ENCODE measurements at regions not wholly inside any gene's neighbourhood (a gene's known extent, or its start where the extent isn't known, plus 50 kb on each side); places are given as distances from the start of the nearest gene placed in this dataset.

DNA sequence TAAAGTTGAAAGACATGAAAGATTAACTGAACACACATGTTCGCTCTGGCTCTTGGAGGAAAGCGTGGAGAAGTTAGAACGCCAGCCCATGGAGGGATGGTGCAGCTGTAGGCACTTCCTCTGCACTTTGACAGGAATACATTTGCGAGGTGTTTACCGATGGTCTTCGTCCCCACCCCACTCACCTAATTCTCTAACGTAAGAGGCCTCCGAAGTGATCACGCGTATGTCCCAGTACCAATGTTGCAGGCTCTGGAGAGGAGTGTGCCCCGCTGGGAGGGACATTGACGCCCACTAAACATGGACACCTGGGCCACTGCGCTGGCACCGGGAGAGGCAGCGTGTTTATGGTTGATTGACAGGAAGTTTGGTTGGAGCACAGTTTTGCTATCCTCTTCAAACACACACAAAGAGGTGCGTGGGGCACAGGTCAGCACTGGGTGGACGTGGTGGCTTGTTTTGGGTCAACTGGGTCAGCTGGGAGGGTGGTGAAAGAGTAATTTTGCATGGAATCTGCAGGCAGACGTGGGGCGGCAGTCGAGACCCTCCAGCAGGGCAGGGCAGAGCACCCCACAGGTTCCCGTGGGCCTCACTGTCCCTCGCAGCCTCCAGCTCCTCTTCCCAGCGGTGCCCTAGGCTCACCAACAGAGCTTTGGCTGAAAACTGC lies 110.1 kb downstream of the DLL1 start:
- H3K9me3 Mint-ChIP-seq = peaks cover 9% of the 10 kb centered on the region
- CTCF ChIA-PET = interaction anchor here (0.6 kb wide), 1 partner anchor 349 kb away, joined by 3 read pairs; no protein-coding TSS in a partner anchor
- no peak overlapping the region for H3K4me3 Mint-ChIP-seq
- ATAC-seq (no peak), DNase-seq (ENCODE audit: low spot score) (no peak)
- H3K36me3 Mint-ChIP-seq = peaks cover 8% of the 10 kb centered on the region
- peaks cover 2% of the 10 kb centered on the region; the same call in 1 of the 2 replicates for H3K27me3 Mint-ChIP-seq (ENCODE audit: low read depth)
- POLR2A ChIA-PET = no interaction called here
- TF ChIP-seq MYBL2 (CRISPR knock-in tag; IDR thresholded peaks at IDR 0.05) = no peak
- no peak for TF ChIP-seq PRRX2 (CRISPR knock-in tag; IDR thresholded peaks at IDR 0.05)
- TF ChIP-seq ZNF423 (CRISPR knock-in tag; IDR thresholded peaks at IDR 0.05) = no peak
- no peak for TF ChIP-seq CBFB (CRISPR knock-in tag; IDR thresholded peaks at IDR 0.05; ENCODE audit: low read depth)
- TF ChIP-seq ZNF219 (CRISPR knock-in tag; IDR thresholded peaks at IDR 0.05; ENCODE audit: borderline replicate concordance) = no peak
- TF ChIP-seq KAT7 (CRISPR knock-in tag; IDR thresholded peaks at IDR 0.05; ENCODE audit: borderline replicate concordance) = no peak
- TF ChIP-seq, protein P1, sequence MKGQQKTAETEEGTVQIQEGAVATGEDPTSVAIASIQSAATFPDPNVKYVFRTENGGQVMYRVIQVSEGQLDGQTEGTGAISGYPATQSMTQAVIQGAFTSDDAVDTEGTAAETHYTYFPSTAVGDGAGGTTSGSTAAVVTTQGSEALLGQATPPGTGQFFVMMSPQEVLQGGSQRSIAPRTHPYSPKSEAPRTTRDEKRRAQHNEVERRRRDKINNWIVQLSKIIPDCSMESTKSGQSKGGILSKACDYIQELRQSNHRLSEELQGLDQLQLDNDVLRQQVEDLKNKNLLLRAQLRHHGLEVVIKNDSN (CRISPR knock-in tag; IDR thresholded peaks at IDR 0.05) = no peak
- TF ChIP-seq, protein P2, sequence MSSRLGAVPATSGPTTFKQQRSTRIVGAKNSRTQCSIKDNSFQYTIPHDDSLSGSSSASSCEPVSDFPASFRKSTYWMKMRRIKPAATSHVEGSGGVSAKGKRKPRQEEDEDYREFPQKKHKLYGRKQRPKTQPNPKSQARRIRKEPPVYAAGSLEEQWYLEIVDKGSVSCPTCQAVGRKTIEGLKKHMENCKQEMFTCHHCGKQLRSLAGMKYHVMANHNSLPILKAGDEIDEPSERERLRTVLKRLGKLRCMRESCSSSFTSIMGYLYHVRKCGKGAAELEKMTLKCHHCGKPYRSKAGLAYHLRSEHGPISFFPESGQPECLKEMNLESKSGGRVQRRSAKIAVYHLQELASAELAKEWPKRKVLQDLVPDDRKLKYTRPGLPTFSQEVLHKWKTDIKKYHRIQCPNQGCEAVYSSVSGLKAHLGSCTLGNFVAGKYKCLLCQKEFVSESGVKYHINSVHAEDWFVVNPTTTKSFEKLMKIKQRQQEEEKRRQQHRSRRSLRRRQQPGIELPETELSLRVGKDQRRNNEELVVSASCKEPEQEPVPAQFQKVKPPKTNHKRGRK (CRISPR knock-in tag; IDR thresholded peaks at IDR 0.05; ENCODE audit: borderline replicate concordance) = no peak
- H3K4me1 Mint-ChIP-seq = 0 out of 2 replicates have a peak, but pooled peaks cover 2% of the 10 kb centered on the region
- no peak overlapping the region for H3K27ac Mint-ChIP-seq

DNA sequence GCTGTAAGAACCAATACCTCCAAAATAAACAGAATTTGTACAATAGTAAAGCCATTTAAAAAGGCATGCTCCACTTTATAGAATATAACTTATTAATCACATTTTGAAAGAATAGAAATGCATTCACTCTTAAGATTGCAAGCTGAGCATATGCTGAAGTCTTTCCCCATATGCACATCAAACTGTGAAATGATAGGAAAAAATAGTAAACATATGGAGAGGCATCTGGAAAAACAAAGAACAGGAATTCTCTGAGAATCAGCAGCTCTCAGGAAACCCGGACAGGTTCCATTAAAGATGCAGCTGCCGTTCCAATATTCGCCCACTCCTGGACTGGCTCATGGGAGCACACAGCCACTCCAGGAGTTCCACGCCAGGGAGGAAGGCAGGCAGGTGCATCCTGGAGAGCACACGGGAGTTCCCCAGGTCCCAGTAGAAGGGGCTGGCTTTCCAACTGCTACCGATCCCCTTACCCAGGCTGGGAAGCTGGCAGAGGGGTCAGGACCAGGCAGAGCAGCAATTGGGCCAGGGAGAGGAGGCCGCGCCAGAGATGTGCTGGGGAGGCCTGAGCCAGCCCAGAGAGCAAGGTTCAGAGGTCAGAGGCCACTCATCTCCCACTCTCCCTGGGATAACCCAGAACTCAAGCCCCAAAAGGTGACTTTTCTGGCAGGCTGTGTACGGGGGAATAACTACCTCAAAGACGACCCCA lies 111.1 kb downstream of the DLL1 start:
- no peak overlapping the region for H3K27ac Mint-ChIP-seq
- CTCF ChIA-PET = no interaction called here
- peaks cover 9% of the 10 kb centered on the region for H3K9me3 Mint-ChIP-seq
- DNase-seq (ENCODE audit: low spot score) = no peak
- H3K27me3 Mint-ChIP-seq (ENCODE audit: low read depth) = peaks cover 2% of the 10 kb centered on the region; the same call in 1 of the 2 replicates
- peaks cover 8% of the 10 kb centered on the region for H3K36me3 Mint-ChIP-seq
- no peak for ATAC-seq
- H3K4me3 Mint-ChIP-seq = no peak overlapping the region
- POLR2A ChIA-PET = no interaction called here
- 0 out of 2 replicates have a peak, but pooled peaks cover 2% of the 10 kb centered on the region for H3K4me1 Mint-ChIP-seq
- TF ChIP-seq ZBTB21 (CRISPR knock-in tag; IDR thresholded peaks at IDR 0.05; ENCODE audit: borderline replicate concordance) = no peak
- TF ChIP-seq ZNF121 (CRISPR knock-in tag; IDR thresholded peaks at IDR 0.05) = no peak
- TF ChIP-seq, protein P3, sequence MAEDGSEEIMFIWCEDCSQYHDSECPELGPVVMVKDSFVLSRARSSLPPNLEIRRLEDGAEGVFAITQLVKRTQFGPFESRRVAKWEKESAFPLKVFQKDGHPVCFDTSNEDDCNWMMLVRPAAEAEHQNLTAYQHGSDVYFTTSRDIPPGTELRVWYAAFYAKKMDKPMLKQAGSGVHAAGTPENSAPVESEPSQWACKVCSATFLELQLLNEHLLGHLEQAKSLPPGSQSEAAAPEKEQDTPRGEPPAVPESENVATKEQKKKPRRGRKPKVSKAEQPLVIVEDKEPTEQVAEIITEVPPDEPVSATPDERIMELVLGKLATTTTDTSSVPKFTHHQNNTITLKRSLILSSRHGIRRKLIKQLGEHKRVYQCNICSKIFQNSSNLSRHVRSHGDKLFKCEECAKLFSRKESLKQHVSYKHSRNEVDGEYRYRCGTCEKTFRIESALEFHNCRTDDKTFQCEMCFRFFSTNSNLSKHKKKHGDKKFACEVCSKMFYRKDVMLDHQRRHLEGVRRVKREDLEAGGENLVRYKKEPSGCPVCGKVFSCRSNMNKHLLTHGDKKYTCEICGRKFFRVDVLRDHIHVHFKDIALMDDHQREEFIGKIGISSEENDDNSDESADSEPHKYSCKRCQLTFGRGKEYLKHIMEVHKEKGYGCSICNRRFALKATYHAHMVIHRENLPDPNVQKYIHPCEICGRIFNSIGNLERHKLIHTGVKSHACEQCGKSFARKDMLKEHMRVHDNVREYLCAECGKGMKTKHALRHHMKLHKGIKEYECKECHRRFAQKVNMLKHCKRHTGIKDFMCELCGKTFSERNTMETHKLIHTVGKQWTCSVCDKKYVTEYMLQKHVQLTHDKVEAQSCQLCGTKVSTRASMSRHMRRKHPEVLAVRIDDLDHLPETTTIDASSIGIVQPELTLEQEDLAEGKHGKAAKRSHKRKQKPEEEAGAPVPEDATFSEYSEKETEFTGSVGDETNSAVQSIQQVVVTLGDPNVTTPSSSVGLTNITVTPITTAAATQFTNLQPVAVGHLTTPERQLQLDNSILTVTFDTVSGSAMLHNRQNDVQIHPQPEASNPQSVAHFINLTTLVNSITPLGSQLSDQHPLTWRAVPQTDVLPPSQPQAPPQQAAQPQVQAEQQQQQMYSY (CRISPR knock-in tag; IDR thresholded peaks at IDR 0.05) = no peak
- no peak for TF ChIP-seq ATF1 (CRISPR knock-in tag; IDR thresholded peaks at IDR 0.05)
- TF ChIP-seq EMX1 (CRISPR knock-in tag; IDR thresholded peaks at IDR 0.05) = no peak
- no peak for TF ChIP-seq MYBL2 (CRISPR knock-in tag; IDR thresholded peaks at IDR 0.05)
- TF ChIP-seq TEAD4 (CRISPR knock-in tag; IDR thresholded peaks at IDR 0.05) = no peak
- TF ChIP-seq KAT7 (CRISPR knock-in tag; IDR thresholded peaks at IDR 0.05; ENCODE audit: borderline replicate concordance) = no peak
- TF ChIP-seq, protein P4, sequence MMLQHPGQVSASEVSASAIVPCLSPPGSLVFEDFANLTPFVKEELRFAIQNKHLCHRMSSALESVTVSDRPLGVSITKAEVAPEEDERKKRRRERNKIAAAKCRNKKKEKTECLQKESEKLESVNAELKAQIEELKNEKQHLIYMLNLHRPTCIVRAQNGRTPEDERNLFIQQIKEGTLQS (CRISPR knock-in tag; conservative IDR thresholded peaks at IDR 0.05) = no peak
- TF ChIP-seq, protein P5, sequence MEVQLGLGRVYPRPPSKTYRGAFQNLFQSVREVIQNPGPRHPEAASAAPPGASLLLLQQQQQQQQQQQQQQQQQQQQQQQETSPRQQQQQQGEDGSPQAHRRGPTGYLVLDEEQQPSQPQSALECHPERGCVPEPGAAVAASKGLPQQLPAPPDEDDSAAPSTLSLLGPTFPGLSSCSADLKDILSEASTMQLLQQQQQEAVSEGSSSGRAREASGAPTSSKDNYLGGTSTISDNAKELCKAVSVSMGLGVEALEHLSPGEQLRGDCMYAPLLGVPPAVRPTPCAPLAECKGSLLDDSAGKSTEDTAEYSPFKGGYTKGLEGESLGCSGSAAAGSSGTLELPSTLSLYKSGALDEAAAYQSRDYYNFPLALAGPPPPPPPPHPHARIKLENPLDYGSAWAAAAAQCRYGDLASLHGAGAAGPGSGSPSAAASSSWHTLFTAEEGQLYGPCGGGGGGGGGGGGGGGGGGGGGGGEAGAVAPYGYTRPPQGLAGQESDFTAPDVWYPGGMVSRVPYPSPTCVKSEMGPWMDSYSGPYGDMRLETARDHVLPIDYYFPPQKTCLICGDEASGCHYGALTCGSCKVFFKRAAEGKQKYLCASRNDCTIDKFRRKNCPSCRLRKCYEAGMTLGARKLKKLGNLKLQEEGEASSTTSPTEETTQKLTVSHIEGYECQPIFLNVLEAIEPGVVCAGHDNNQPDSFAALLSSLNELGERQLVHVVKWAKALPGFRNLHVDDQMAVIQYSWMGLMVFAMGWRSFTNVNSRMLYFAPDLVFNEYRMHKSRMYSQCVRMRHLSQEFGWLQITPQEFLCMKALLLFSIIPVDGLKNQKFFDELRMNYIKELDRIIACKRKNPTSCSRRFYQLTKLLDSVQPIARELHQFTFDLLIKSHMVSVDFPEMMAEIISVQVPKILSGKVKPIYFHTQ (CRISPR knock-in tag; IDR thresholded peaks at IDR 0.05) = no peak

Data from WTC11 (cell line).